Body of pancreas (tissue), 4 donors: ENCODE measurements at regions not wholly inside any gene's neighbourhood (a gene's known extent, or its start where the extent isn't known, plus 50 kb on each side); places are given as distances from the start of the nearest gene placed in this dataset.

Experiments
- POLR2A ChIP-seq, 3 donors: fragments of 450-650 bp; IDR thresholded peaks; one replicate each; pipeline ENCODE4 v1.6.1; 2016; ENCODE audit warnings: antibody characterized with exemption in 3 of 3, mild to moderate bottlenecking in 2 of 3
- TF ChIP-seq, protein P1 (sequence below), 7 experiments: fragments of 450-650 bp in 4 of 7; fragments of 200-600 bp in 3 of 7; sonication (generic) in 3 of 7; IDR thresholded peaks; one replicate each; pipeline ENCODE4 v1.5.1; 2016 to 2019; ENCODE audit warnings: antibody characterized with exemption in 7 of 7

- TF ChIP-seq, protein P1, sequence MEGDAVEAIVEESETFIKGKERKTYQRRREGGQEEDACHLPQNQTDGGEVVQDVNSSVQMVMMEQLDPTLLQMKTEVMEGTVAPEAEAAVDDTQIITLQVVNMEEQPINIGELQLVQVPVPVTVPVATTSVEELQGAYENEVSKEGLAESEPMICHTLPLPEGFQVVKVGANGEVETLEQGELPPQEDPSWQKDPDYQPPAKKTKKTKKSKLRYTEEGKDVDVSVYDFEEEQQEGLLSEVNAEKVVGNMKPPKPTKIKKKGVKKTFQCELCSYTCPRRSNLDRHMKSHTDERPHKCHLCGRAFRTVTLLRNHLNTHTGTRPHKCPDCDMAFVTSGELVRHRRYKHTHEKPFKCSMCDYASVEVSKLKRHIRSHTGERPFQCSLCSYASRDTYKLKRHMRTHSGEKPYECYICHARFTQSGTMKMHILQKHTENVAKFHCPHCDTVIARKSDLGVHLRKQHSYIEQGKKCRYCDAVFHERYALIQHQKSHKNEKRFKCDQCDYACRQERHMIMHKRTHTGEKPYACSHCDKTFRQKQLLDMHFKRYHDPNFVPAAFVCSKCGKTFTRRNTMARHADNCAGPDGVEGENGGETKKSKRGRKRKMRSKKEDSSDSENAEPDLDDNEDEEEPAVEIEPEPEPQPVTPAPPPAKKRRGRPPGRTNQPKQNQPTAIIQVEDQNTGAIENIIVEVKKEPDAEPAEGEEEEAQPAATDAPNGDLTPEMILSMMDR (IDR thresholded peaks at IDR 0.05) = no peak
- TF ChIP-seq POLR2A (IDR thresholded peaks at IDR 0.05) = no peak
Observed at GRCh38 chr6:50922579-50923525, 104.2 kb downstream of the TFAP2B start.
